ENCODE measurements at regions not wholly inside any gene's neighbourhood (a gene's known extent, or its start where the extent isn't known, plus 50 kb on each side); places are given as distances from the start of the nearest gene placed in this dataset.
"Not testable (repeated sequence)": the region's sequence is repeated elsewhere in the genome, so short reads cannot be mapped to it uniquely, and the experiment has no call there.

GRCh38 chrX:45800746-45801453, 600.2 kb upstream of the DIPK2B start:
- TF ChIP-seq CTCF, POLR2A (IDR thresholded peaks at IDR 0.05): not testable (repeated sequence)
